PC-3 (cell line): ENCODE measurements at regions not wholly inside any gene's neighbourhood (a gene's known extent, or its start where the extent isn't known, plus 50 kb on each side); places are given as distances from the start of the nearest gene placed in this dataset.

ENCODE experiments used
- ATAC-seq: fragments of 200-7000 bp; cut with Tn5 transposase; 2 replicates; pipeline ENCODE4 v1.9.1; 2020; ENCODE audit warnings: mild to moderate bottlenecking, moderate library complexity
- BruUV-seq: library from RNA; stranded (reverse); fragments of 400-500 nt; replicated peaks from 2 replicates; lab custom pipeline; 2021; lab: Mats Ljungman, UMichigan
- CTCF ChIA-PET: fragments of 300-600 bp; sonication (Branson Sonifier 250); formaldehyde crosslinking; loops from one replicate; lab custom pipeline; 2022; ENCODE audit warnings: antibody characterized with exemption; lab: Charles Lee
- POLR2A ChIA-PET: fragments of 300-600 bp; sonication (Branson Sonifier 250); formaldehyde crosslinking; loops from one replicate; lab custom pipeline; 2022; ENCODE audit warnings: antibody characterized with exemption; ENCODE audit not compliant: unreplicated experiment; lab: Charles Lee
- DNase-seq: peaks from one replicate; pipeline ENCODE4 v3.0.0-alpha.2; 2015
- H2AFZ ChIP-seq: fragments of 300-600 bp; sonication (generic); 2 replicates; pipeline ENCODE4 v1.6.0; 2016; ENCODE audit warnings: antibody characterized with exemption, low read length
- H3F3A ChIP-seq: fragments of 300-600 bp; sonication (generic); one replicate; pipeline ENCODE4 v1.6.0; 2017; ENCODE audit warnings: antibody characterized with exemption, low read length, control low read depth, mild to moderate bottlenecking; ENCODE audit not compliant: unreplicated experiment
- H3K27ac ChIP-seq: fragments of 300-600 bp; sonication (generic); 2 replicates; pipeline ENCODE4 v1.5.1; 2016; ENCODE audit warnings: mild to moderate bottlenecking, low read length
- H3K27me3 ChIP-seq: fragments of 300-600 bp; sonication (generic); 2 replicates; pipeline ENCODE4 v1.6.1; 2016; ENCODE audit warnings: low read length, mixed read lengths
- H3K36me3 ChIP-seq: fragments of 300-600 bp; sonication (generic); 2 replicates; pipeline ENCODE4 v1.6.1; 2016; ENCODE audit warnings: low read depth, mixed run types, low read length, mixed read lengths
- H3K4me1 ChIP-seq: fragments of 300-600 bp; sonication (generic); 2 replicates; pipeline ENCODE4 v1.5.1; 2016; ENCODE audit warnings: low read length; ENCODE audit not compliant: insufficient read depth
- H3K4me2 ChIP-seq: fragments of 300-600 bp; sonication (generic); 2 replicates; pipeline ENCODE4 v1.6.0; 2016; ENCODE audit warnings: low read length
- H3K4me3 ChIP-seq: fragments of 300-600 bp; sonication (generic); 2 replicates; pipeline ENCODE4 v1.5.1; 2016; ENCODE audit warnings: mild to moderate bottlenecking, low read length, mixed read lengths
- H3K79me2 ChIP-seq: fragments of 300-600 bp; sonication (generic); 2 replicates; pipeline ENCODE4 v1.6.1; 2017; ENCODE audit warnings: low read length, mixed read lengths
- H3K9ac ChIP-seq: fragments of 300-600 bp; sonication (generic); 2 replicates; pipeline ENCODE4 v1.6.0; 2016; ENCODE audit warnings: mild to moderate bottlenecking, low read length
- H3K9me2 ChIP-seq: fragments of 300-600 bp; sonication (generic); replicated peaks from 2 replicates; pipeline ENCODE4 v1.6.1; 2016; ENCODE audit warnings: mixed run types, low read length, mixed read lengths
- H3K9me3 ChIP-seq: fragments of 300-600 bp; sonication (generic); 2 replicates; pipeline ENCODE4 v1.6.1; 2016; ENCODE audit warnings: low read length, mixed read lengths
- H4K20me1 ChIP-seq: fragments of 300-600 bp; sonication (generic); 2 replicates; pipeline ENCODE4 v1.6.1; 2016; ENCODE audit warnings: low read length, mixed read lengths
- CTCF ChIP-seq: fragments of 300-600 bp; sonication (generic); conservative IDR thresholded peaks from 2 replicates; pipeline ENCODE4 v1.5.1; 2017; ENCODE audit warnings: antibody characterized with exemption, low read depth, mild to moderate bottlenecking, low read length
- EZH2 ChIP-seq: fragments of 300-600 bp; sonication (generic); IDR thresholded peaks from one replicate; pipeline ENCODE4 v1.6.1; 2017; ENCODE audit warnings: antibody characterized with exemption, mild to moderate bottlenecking, low read length; ENCODE audit not compliant: unreplicated experiment
- EZH2phosphoT487 ChIP-seq: fragments of 300-600 bp; sonication (generic); IDR thresholded peaks from 2 replicates; pipeline ENCODE4 v1.6.1; 2018; ENCODE audit warnings: mild to moderate bottlenecking, antibody characterized with exemption, low read length, borderline replicate concordance
- intact Hi-C: fragments of 100-400 bp; cut with micrococcal nuclease; formaldehyde crosslinking; loops from 2 replicates; pipeline ENCODE4 v1.9.0; 2023

- Histone ChIP-seq H3K27me3 (no peaks in the 10 kb centered on the region), H3K36me3 (no peaks in the 10 kb centered on the region), H3K9ac (no peak overlapping the region), H2AFZ (no peak overlapping the region), H3K79me2 (no peaks in the 10 kb centered on the region), H3K27ac (no peak overlapping the region), H3K4me3 (no peak overlapping the region), H3K9me2 (no peaks in the 10 kb centered on the region), H4K20me1 (no peaks in the 10 kb centered on the region), H3K4me2 (no peak overlapping the region), H3F3A (no peaks in the 10 kb centered on the region), H3K4me1 (peaks cover 10% of the 10 kb centered on the region), H3K9me3 (no peaks in the 10 kb centered on the region)
- POLR2A ChIA-PET, result no interaction called here
- no peak for ATAC-seq
- DNase-seq, result no peak
- no TSS peak for BruUV-seq
- intact Hi-C loops, result no loop called here
- CTCF ChIA-PET, result no interaction called here
- TF ChIP-seq EZH2, result no peak
- TF ChIP-seq CTCF, result no peak
- TF ChIP-seq EZH2phosphoT487, result no peak
Measured at GRCh38 chr3:189404797-189405484, 226.2 kb upstream of the TP63 start.

GRCh38 chr3:189406148-189406547 is 225.0 kb upstream of the TP63 start:
- CTCF ChIA-PET, result no interaction called here
- no peaks in the 10 kb centered on the region for H3F3A ChIP-seq
- H3K4me1 ChIP-seq, result peaks cover 10% of the 10 kb centered on the region
- DNase-seq (no peak), ATAC-seq (no peak)
- no TSS peak for BruUV-seq
- POLR2A ChIA-PET, result no interaction called here
- no peaks in the 10 kb centered on the region for H3K79me2 ChIP-seq
- intact Hi-C loops, result no loop called here
- no peaks in the 10 kb centered on the region for H3K9me3 ChIP-seq
- H3K27me3 ChIP-seq, result no peaks in the 10 kb centered on the region
- H4K20me1 ChIP-seq, result no peaks in the 10 kb centered on the region
- H3K9ac ChIP-seq, result no peak overlapping the region
- TF ChIP-seq EZH2 (no peak), CTCF (no peak), EZH2phosphoT487 (no peak)
- no peak overlapping the region for H3K4me2 ChIP-seq
- no peak overlapping the region for H3K27ac ChIP-seq
- H3K36me3 ChIP-seq, result no peaks in the 10 kb centered on the region
- H3K9me2 ChIP-seq, result no peaks in the 10 kb centered on the region
- no peak overlapping the region for H3K4me3 ChIP-seq
- H2AFZ ChIP-seq, result no peak overlapping the region

GRCh38 chr3:189410522-189410921 is 220.7 kb upstream of the TP63 start:
- CTCF ChIA-PET, result no interaction called here
- H3F3A ChIP-seq, result no peaks in the 10 kb centered on the region

More at GRCh38 chr3:189410522-189410921, 220.7 kb upstream of the TP63 start:
- Histone ChIP-seq H3K79me2 (no peaks in the 10 kb centered on the region), H3K9me3 (no peaks in the 10 kb centered on the region), H3K9me2 (no peaks in the 10 kb centered on the region), H3K4me3 (no peak overlapping the region), H3K4me2 (no peak overlapping the region), H2AFZ (no peak overlapping the region), H3K27ac (no peak overlapping the region), H3K9ac (no peak overlapping the region), H3K4me1 (no peaks in the 10 kb centered on the region), H3K36me3 (no peaks in the 10 kb centered on the region), H3K27me3 (no peaks in the 10 kb centered on the region), H4K20me1 (no peaks in the 10 kb centered on the region)
- DNase-seq, result no peak
- POLR2A ChIA-PET, result no interaction called here
- ATAC-seq, result no peak
- TF ChIP-seq CTCF (no peak), EZH2 (no peak), EZH2phosphoT487 (no peak)
- no TSS peak for BruUV-seq
- intact Hi-C loops, result no loop called here
